ENCODE measurements at regions not wholly inside any gene's neighbourhood (a gene's known extent, or its start where the extent isn't known, plus 50 kb on each side); places are given as distances from the start of the nearest gene placed in this dataset.

- DNase-seq (no peak), ATAC-seq (ENCODE audit: low FRiP score in 2 of 2) (no peak)
- TF ChIP-seq EP300 (IDR thresholded peaks at IDR 0.05): no peak
- no peak for TF ChIP-seq POLR2A (IDR thresholded peaks at IDR 0.05)
- TF ChIP-seq, protein P1, sequence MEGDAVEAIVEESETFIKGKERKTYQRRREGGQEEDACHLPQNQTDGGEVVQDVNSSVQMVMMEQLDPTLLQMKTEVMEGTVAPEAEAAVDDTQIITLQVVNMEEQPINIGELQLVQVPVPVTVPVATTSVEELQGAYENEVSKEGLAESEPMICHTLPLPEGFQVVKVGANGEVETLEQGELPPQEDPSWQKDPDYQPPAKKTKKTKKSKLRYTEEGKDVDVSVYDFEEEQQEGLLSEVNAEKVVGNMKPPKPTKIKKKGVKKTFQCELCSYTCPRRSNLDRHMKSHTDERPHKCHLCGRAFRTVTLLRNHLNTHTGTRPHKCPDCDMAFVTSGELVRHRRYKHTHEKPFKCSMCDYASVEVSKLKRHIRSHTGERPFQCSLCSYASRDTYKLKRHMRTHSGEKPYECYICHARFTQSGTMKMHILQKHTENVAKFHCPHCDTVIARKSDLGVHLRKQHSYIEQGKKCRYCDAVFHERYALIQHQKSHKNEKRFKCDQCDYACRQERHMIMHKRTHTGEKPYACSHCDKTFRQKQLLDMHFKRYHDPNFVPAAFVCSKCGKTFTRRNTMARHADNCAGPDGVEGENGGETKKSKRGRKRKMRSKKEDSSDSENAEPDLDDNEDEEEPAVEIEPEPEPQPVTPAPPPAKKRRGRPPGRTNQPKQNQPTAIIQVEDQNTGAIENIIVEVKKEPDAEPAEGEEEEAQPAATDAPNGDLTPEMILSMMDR (IDR thresholded peaks at IDR 0.05): no peak
- TF ChIP-seq POLR2AphosphoS5 (IDR thresholded peaks at IDR 0.05): no peak
- H3K36me3 ChIP-seq: no peaks in the 10 kb centered on the region
- H3K4me1 ChIP-seq: no peaks in the 10 kb centered on the region
- H3K27ac ChIP-seq: no peak overlapping the region
- H3K9me3 ChIP-seq: no peaks in the 10 kb centered on the region
- no peaks in the 10 kb centered on the region for H3K27me3 ChIP-seq
- no peak overlapping the region for H3K4me3 ChIP-seq
- 52 to 65% methylated on average over 2 of the region's 2 CpGs for WGBS, 2 donors
Observed at GRCh38 chr1:213647864-213648650, 339.7 kb upstream of the PROX1 start.

DNA sequence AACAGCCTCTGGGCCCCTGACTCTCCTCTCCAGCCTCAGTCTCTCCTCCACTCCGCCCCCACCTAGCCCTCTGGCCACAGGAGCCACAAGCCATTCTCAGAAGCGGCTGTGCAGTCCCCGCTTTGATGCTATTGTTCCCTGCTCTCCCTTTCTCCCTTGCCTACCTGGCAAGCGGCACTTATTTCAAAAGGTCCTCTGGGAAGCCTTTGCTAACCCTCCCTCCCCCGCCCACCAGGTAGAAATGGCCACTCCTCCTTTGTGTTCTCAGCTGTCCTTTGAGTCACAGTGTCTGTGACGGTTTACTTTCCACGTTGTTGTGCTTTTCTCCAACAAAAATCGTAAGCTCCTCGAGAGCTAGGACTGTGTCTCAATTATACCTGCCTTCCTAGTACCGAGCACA lies 338.4 kb upstream of the PROX1 start:
- Histone ChIP-seq H3K27ac (no peak overlapping the region), H3K9me3 (no peaks in the 10 kb centered on the region), H3K4me3 (no peak overlapping the region), H3K27me3 (no peaks in the 10 kb centered on the region), H3K36me3 (no peaks in the 10 kb centered on the region), H3K4me1 (no peaks in the 10 kb centered on the region)
- WGBS, 2 donors: 84% methylated on average over 9 to 10 of the region's 10 CpGs
- TF ChIP-seq POLR2AphosphoS5 (IDR thresholded peaks at IDR 0.05): no peak
- TF ChIP-seq EP300 (IDR thresholded peaks at IDR 0.05): no peak
- TF ChIP-seq, protein P1 (IDR thresholded peaks at IDR 0.05): no peak
- TF ChIP-seq POLR2A (IDR thresholded peaks at IDR 0.05): no peak
- no peak for ATAC-seq (ENCODE audit: low FRiP score in 2 of 2)
- no peak for DNase-seq

GRCh38 chr1:213650603-213651002 lies 337.2 kb upstream of the PROX1 start:
- Histone ChIP-seq H3K27me3 (no peaks in the 10 kb centered on the region), H3K9me3 (no peaks in the 10 kb centered on the region), H3K36me3 (no peaks in the 10 kb centered on the region), H3K4me1 (no peaks in the 10 kb centered on the region), H3K4me3 (no peak overlapping the region), H3K27ac (no peak overlapping the region)
- 50 to 71% methylated on average over 2 of the region's 2 CpGs for WGBS, 2 donors
- no peak for ATAC-seq (ENCODE audit: low FRiP score in 2 of 2)
- DNase-seq: no peak
- TF ChIP-seq EP300 (IDR thresholded peaks at IDR 0.05) (no peak), POLR2A (IDR thresholded peaks at IDR 0.05) (no peak), POLR2AphosphoS5 (IDR thresholded peaks at IDR 0.05) (no peak)
- TF ChIP-seq, protein P1 (IDR thresholded peaks at IDR 0.05): no peak

DNA sequence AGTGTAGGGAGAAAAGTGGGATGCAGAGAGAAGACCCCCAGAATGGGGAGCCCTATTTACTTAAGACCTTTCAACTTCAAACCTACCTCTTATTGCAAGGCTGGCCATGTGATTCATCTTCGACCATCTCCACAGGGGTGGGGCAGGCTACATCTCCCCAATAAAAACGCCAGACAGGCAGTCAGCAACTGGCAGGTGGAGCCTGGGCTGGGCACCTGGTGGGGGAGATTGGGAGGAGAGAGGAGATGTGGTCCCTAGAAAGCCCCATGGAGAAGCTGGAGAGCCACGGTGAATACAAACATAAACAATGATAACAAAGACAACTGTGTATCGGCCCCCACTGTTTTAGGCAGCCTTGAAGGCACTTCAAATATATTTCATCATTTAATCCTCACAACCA lies 336.7 kb upstream of the PROX1 start:
- H3K9me3 ChIP-seq: no peaks in the 10 kb centered on the region
- no peaks in the 10 kb centered on the region for H3K27me3 ChIP-seq
- no peak overlapping the region for H3K27ac ChIP-seq
- ATAC-seq (ENCODE audit: low FRiP score in 2 of 2) (no peak), DNase-seq (no peak)
- TF ChIP-seq, protein P1 (IDR thresholded peaks at IDR 0.05): no peak
- no peak for TF ChIP-seq POLR2A (IDR thresholded peaks at IDR 0.05)
- no peak for TF ChIP-seq POLR2AphosphoS5 (IDR thresholded peaks at IDR 0.05)
- TF ChIP-seq EP300 (IDR thresholded peaks at IDR 0.05): no peak
- H3K36me3 ChIP-seq: no peaks in the 10 kb centered on the region
- no peaks in the 10 kb centered on the region for H3K4me1 ChIP-seq
- WGBS, 2 donors: 74 to 81% methylated on average over 4 of the region's 4 CpGs
- H3K4me3 ChIP-seq: no peak overlapping the region

GRCh38 chr1:213652109-213652508 lies 335.7 kb upstream of the PROX1 start:
- no peak for DNase-seq
- Histone ChIP-seq H3K9me3 (no peaks in the 10 kb centered on the region), H3K27me3 (no peaks in the 10 kb centered on the region), H3K36me3 (no peaks in the 10 kb centered on the region), H3K4me1 (no peaks in the 10 kb centered on the region), H3K27ac (no peak overlapping the region), H3K4me3 (no peak overlapping the region)
- TF ChIP-seq POLR2AphosphoS5 (IDR thresholded peaks at IDR 0.05) (no peak), EP300 (IDR thresholded peaks at IDR 0.05) (no peak), POLR2A (IDR thresholded peaks at IDR 0.05) (no peak)
- TF ChIP-seq, protein P1 (IDR thresholded peaks at IDR 0.05): no peak
- no peak for ATAC-seq (ENCODE audit: low FRiP score in 2 of 2)
- 85 to 92% methylated on average over 4 of the region's 4 CpGs for WGBS, 2 donors
